Left lobe of liver (tissue), 2 donors: ENCODE measurements at regions not wholly inside any gene's neighbourhood (a gene's known extent, or its start where the extent isn't known, plus 50 kb on each side); places are given as distances from the start of the nearest gene placed in this dataset.
A peak's percentile ranks its signal among the peaks of the same experiment; 100 is the strongest.
"Not testable (repeated sequence)": the region's sequence is repeated elsewhere in the genome, so short reads cannot be mapped to it uniquely, and the experiment has no call there.

Experiments used
- ATAC-seq: fragments of 200-7000 bp; cut with Tn5 transposase; one replicate; pipeline ENCODE4 v1.9.1; 2020; ENCODE audit warnings: mild to moderate bottlenecking, moderate library complexity
- DNase-seq: peaks from one replicate; pipeline ENCODE4 v3.0.0-alpha.2; 2020; ENCODE audit warnings: low spot score
- donor health status: DM: no; HTN: no; CAD: no; lungs with moderate emphysema.
- donor health status: DM: no; HTN: yes; CAD: no.

DNA sequence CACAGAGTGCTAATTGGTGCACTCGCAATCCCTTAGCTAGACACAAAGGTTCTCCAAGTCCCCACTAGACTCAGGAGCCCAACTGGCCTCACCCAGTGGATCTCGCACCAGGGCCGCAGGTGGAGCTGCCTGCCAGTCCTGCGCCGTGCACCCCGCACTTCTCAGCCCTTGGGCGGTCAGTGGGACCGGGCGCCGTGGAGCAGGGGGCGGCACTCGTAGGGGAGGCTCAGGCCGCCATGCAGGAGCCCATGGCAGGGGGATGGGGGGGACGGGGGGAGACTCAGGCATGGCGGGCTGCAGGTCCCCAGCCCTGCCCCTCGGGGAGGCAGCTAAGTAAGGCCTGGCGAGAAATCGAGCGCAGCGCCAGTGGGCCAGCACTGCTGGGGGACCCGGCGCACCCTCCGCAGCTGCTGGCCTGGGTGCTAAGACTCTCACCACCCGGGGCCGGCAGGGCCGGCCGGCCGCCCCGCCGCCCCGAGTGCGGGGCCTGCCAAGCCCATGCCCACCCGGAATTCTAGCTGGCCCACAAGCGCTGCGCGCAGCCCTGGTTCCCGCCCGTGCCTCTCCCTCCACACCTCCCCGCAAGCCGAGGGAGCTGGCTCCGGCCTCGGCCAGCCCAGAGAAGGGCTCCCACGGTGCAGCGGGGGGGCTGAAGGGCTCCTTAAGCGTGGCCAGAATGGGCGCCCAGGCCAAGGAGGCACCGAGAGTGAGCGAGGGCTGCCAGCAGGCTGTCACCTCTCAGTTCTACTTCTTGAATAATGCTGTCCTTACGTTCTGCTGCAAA, 258.2 kb downstream of the GALC start:
- ATAC-seq, DNase-seq: not testable (repeated sequence)

DNA sequence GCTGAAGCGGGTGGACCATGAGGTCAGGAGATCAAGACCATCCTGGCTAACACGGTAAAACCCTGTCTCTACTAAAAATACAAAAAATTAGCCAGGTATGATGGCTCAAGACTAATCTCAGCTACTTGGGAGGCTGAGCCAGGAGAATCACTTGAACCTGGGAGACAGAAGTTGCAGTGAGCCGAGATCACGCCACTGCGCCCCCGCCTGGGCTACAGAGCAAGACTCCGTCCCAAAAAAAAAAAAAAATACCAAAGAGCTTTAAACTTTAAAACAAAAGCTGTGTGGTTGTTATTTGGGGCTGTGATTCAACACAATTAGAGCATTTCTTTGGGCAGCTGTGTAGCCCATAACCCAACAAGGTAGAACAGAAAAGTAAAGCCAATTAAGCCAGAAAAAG, 259.9 kb downstream of the GALC start:
- DNase-seq, ATAC-seq: not testable (repeated sequence)

DNA sequence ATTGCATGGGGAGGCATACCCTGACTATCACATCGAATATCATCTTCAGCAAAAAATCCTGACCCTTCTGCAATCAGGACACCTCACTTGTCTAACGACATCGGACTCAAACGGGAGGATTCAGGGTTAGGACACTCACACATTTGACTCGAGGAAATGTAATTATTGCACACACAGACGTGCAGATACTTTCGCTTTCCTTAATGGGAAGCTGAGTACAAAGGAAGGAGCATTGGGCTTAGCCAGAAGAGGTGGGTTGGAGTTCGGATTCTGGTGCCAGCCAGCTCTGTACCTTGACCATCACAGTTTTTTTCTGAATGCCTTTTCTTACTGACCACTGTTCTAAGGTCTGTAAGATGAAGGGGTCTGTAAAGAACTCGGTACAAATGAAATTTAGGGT, 260.4 kb downstream of the GALC start:
- DNase-seq (no peak), ATAC-seq (no peak)

DNA sequence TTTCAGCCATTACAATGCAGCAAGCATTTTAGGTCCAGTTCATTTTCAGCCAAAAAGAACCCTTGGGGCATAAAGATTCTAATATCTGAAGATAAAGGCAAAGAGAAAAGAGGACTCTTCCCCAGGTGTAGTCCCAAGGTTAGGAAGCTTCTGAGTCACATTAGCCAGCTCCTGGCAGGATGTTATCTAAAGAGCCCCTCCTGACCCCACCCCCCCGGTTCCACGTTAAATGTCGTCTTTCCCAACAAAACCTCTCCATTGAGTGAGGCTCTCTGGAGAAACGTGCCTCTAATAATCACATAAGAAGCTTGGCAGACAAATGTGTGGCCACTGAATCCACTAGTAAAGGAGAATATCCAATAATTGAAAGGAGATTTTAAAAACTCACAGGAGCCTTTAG, 267.7 kb downstream of the GALC start:
- ATAC-seq (no peak), DNase-seq (no peak)

DNA sequence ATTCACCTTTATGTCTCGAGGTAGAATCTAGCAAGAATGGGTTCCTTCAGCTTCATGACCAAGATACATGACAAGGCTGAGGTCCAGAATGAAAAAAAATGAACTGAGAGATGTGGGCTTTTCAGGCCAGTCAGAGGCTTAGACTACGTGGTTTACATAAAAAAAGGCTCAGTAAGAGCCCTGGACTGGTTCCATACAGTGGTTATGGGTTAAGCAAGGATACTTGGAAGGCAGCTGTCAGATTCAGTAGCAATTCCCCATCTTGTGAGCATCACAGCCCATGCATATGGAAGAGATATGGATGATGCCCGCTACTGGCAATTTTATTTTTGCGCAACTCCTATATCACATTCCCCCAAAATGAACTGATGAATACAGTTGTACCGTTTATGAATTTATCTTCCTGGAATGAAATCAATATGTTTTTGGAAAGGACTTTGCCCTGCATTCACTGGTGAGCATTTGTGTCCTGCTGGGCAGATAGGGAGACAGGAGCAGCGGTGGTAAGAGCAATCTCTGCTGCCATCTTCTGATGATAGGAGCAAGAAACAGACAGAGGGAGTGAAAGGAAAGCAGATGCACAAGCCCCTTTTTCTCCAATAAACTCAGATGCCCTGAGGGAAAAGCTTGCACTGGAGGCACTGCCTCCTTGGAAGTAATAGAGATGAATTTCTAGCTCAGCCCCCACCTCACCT, 280.4 kb downstream of the GALC start:
- ATAC-seq (no peak), DNase-seq (no peak)

DNA sequence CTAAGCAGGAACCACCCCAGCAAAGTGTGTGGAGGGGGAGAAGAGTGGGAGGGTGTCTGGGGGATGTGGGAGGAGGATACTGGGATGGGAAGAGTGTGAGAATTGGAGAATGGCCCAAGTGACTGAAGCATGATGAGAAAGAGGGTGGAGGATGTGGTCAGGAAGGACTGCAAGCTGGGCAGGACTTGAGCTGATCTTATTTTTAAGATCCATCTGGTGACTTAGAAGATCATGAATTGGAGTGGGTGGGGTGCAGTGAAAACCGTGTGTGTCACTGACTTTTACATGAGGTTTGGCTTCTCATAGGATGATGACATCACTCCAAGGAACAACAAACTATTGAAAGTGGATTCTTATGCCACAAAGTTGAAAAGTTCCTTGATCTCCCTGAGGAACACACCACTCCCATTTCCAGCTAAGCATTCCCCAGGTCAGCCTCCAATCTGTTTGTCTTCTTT, 287.5 kb downstream of the GALC start:
- no peak for ATAC-seq

DNA sequence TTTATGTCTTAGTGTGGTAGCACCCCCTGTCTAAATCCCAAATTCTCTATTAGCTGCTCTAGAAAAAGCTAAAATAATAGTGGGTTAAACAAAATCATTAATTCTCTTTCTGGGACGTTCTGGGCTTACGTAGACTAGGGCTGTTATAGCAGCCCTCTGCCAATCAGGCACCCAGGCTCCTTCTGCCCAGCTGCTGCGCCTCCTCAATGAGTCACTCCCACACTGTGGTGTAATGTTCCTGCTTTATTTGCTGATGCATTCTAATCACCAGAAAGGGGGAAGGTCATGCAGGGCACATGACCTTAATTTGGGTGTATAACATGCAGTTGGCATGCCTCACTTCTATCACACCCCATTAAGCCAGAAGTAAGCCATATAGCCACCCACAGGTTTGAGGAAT, 294.5 kb downstream of the GALC start:
- ATAC-seq (no peak), DNase-seq (no peak)

More for the DNA sequence above, 287.5 kb downstream of the GALC start:
- DNase-seq, result no peak

DNA sequence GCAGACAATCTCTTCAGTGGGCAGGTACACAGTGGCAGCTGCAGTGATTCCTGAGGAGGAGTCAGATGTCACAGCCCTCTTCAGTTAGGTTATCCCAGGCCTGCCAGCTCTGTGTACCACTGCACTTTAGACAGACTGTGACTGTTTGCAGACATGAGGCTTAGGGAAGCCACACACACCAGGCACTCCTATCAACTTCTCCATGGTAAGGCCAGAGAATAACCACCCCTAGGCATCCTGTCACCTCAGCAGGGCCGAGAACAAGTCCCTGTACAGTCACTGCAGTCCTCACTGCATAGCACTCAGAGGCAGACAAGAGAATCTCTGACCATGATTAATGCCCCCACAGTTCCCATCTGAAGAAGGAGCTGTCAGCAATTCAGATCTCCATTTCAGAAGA, 296.5 kb downstream of the GALC start:
- ATAC-seq, result no peak
- no peak for DNase-seq

DNA sequence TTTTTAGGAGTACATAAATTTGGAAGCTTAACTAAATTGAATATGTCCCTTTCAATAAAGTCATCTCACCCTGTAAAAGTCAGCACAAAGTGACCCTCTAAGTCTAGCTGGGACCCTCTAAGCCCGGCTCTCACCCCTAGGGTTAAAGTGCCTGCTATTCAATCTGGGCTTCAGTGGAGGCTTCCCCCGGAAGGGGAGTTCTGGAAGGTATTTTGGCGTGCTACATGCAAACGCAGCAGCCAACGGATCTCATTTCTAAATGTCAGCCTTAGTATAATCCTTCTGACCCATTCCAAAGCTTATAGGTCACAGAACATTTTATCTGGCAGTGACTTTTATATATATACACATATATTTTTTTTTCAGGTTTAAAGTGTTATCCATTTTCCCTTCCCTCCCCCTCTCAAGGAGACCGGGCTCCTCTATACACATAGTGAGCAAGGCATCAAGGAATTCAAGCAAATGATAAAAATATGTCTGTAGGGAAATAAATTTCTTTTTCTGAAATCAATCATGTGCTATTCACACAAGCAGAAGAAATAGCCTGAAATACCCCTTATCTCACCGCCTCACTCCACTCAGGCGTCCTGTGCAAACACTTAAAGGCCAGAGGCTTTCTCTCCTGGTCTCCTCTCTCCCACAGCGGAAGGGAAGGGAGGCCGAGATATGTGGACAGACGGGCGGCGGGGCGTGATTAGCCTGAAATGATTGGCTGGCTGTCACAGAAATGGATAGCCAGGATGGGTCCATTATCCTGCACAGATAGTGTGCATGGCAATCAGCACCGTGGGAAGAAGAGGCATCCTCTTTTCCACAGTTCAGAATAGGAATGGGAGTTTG, 301.7 kb downstream of the GALC start:
- ATAC-seq (peak; percentile 18), DNase-seq (no peak)

DNA sequence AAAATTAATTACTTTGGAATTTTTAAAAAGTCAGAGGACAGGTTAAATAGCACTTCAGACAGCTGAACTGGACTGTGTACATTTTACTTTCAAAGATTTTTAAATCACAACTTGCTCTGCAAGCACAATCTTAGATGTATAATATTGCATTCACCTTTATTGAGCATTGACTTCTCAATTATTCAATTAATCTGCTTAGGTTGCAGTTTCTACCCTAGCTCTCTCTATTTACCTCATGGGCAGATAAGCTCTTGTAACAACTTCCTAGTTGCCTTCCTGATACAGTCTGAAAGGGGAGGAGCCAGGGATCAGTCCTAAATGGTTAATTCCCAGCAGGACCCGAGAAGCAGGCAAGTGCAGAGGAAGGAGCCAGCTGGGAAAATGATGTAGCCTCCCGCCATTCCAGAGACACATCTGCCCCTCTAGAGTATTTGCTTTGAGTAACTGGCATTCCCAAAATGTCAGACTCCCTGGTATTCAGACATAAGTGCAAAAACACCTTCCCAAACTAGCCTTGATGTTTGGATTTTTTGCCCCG, 302.8 kb downstream of the GALC start:
- ATAC-seq (no peak), DNase-seq (no peak)

DNA sequence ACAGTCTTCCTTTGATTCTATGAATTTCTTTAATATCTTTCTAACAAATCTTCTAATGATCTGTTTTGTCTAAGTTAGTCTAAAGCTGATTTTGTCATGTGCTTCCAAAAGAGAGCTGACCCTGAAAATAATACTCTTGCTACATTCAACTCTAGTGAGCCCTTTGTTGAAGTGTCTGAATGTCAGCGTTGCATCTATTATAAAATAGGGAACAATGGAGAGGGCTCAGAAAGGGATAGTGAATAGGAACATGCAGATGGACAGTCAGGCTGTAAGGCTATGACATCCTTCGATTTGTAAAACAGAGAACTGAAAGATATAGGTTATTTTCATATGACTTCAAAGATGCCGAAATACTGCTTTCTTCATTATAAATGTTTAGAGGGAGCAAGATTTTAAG, 304.5 kb downstream of the GALC start:
- DNase-seq (no peak), ATAC-seq (no peak)

DNA sequence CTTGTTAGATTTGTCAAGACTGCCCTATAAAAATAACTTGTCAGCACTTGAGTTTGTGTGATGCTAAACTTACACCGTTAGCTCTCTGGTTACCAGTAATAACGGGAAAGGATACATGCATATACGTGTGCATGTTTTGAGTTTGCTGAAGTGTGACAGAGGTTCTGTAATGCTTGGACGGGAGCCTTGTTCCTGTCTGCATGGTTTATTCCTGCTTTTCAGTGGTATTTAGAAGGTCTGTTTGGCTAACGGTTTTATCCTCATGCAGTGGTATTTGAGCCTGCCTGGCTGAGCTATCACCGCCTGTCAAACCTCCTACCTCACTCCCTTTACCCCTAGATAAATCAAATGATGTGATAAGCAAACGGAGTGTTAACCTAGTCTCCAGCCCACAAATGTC, 305.6 kb downstream of the GALC start:
- DNase-seq (no peak), ATAC-seq (no peak)

DNA sequence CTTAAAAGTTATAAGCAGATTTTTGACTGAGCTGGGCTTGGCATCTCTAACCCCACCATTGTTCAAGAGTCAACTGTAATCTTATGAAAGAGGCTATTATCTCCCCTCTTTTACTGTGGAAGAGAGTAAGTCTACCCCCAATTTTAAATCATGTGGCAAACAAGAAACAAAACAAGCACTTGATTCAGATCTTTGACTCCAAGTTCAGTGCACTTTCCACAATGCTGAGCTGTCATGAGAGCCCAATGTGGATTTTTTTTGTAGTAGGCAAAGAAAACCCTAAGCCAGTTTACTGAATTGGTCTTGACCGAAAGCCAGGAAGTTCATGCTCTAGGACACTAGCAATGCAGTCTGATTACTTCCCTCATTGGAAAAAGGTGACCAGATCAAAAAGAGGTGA, 306.2 kb downstream of the GALC start:
- DNase-seq (no peak), ATAC-seq (no peak)

DNA sequence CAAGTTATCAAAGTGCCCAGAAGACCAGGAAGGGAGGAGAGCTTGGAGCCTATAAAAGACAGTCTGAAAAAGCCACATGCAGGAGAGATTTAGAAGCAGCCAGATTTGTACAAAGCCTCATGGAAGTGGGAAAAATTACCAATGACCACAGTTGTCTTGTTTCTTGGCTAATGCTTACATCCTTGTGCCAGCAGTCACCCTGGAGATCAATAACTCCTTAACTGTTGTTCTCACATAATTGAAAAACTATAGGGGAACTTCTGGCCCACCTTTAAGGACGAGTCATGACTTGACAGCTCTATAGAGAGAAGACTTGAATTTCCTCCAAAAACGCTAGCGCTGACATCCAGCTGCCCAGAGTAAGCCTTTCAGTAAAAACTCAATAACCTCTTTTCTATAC, 313.1 kb downstream of the GALC start:
- ATAC-seq, result no peak
- no peak for DNase-seq

DNA sequence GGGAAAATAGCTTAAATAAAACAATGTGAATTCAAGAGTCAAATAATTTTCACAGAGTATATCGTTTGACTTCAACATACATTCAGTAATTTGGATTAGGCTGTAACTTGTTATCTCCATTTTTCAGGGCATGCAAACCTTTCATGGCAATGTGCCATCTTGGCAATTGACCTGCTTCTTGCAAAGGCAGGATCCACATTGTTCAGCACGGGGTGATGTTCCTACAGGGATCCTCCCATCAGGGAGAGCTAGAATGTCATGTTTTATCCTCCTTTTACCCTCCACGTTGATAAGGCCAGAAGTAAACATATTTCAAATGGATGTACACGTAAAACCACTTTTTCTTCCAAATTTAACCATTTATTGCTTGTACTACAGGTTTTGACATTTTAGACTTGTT, 314.4 kb downstream of the GALC start:
- no peak for DNase-seq
- ATAC-seq, result no peak

DNA sequence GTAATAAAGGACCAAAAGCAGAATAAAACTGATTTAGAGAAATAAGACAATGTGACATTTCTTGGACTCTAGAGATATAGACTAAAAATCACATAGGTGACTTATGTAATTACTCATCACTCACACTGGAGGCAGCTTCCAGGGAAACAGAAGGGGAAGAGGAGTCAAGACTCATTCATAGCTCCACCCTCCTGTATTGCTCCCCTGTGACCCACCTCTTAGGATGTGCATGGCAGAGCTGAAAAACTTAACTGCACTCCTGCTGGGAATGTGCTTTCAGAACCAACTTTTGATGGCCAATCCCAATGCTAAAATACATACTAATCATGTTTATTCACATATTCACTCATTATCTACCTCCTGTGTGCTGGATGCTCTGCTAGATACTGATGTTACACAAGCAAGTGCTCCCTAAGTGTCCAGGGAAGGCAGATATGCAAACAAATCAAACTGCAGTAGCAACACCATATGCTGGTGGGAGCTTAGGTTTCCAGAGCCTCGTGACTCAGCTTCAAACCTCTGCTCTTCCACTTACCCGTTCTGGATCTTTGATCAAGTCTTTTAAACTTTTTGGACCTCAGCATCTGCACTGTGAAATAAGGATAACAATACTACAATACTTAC, 316.1 kb downstream of the GALC start:
- ATAC-seq (no peak), DNase-seq (no peak)

DNA sequence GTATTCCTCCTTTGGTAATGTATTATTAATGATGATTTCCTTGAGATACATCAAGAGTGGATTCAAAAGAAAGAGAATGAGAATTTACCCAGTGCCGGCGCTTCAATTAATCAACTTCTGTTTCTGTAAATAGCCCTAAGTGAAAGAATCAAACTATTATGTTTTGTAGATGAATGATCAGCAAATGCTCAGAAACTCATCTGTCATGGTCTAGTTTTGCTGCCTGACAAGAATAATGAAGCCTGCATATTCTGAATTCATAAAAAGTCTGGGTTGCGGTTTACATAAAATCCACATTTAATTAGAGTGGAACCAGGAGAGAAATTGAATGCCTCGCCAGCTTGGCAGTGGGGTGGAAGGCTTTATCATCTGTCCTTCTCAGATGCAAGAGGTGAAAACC, 325.3 kb downstream of the GALC start:
- DNase-seq (no peak), ATAC-seq (no peak)

DNA sequence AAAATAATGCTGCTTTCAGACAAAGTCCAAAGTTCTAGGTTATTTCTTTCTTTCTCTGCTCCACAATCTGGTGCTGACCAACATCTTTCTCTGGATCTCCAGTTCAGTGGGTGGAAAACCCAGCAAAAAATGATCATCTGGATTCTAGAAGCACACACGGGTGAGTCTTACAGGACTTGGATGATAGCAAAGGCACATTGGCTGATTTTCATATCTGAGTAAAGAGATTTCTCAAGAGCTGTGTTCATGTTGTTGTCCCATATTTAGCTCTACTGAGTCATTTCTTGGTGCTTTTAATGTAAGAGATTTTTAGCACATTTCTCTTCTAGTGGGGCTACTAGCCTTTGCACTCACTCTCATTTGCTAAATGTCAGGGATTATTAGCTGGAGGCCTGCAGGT, 336.7 kb downstream of the GALC start:
- DNase-seq (no peak), ATAC-seq (no peak)

DNA sequence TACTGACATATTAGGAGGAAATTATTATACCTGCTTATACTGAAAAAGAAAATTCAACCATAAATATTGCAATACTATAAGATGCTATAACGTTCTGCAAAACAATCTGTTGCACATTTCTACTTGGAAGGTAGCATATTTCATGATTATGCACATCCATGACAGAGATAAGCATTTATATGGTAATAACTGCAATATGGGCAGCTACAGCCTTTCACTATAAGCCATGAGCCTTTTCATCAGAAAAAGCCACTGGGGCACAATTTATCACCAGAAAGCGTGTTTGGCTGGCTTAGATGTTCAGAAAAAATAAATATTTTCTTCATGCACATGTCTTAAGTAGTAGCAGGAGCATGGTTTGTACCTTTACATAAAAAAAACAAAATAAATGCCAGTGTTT, 340.7 kb downstream of the GALC start:
- ATAC-seq (no peak), DNase-seq (no peak)

DNA sequence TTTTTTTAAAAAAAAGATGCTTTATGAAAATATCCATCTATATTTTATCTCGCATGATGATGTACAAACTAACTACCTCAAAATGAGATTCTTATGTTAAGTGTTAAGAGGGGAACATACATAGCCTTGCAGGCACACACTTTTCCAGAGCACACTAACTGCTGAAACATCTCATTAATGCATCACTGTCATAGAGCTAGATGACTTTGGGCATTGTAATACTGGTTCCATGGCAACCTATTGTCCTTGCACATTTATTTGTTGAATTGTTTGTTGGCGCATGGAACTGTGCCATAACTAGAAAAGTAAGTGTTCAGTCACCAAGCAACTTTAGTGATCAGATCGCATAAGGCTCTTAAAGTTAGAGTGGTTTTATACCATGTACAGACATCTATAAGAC, 348.3 kb downstream of the GALC start:
- no peak for DNase-seq
- no peak for ATAC-seq

DNA sequence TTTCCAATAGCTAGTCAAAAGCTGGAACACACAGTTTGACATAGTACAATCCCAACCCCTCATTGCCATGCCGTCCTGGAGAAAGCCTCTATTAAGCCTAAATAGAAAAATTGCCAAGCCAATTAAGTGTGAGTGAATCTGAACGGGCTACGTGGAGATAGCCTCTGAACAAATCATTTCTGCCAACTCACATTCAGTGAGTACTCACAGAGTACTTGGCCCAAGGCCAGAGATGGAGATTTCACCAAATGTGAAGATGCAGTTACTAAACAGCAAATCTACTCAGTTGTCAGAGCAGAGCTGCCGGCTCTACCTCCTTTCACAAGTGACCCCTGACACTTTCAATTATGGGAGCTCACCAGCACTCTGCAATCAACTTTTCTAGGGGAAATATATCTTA, 350.0 kb downstream of the GALC start:
- ATAC-seq (no peak), DNase-seq (no peak)
